A673 (cell line): ENCODE measurements at regions not wholly inside any gene's neighbourhood (a gene's known extent, or its start where the extent isn't known, plus 50 kb on each side); places are given as distances from the start of the nearest gene placed in this dataset.

ENCODE experiments used
- BruUV-seq: library from RNA; stranded (reverse); fragments of 400-500 nt; replicated peaks from 2 replicates; lab custom pipeline; 2021; lab: Mats Ljungman, UMichigan
- CTCF ChIA-PET: fragments of 300-600 bp; sonication (Branson Sonifier 250); formaldehyde crosslinking; loops from one replicate; lab custom pipeline; 2022; ENCODE audit warnings: antibody characterized with exemption; lab: Charles Lee
- POLR2A ChIA-PET: fragments of 300-600 bp; sonication (Branson Sonifier 250); formaldehyde crosslinking; loops from one replicate; lab custom pipeline; 2022; ENCODE audit warnings: antibody characterized with exemption; ENCODE audit not compliant: low non-redundant PET; lab: Charles Lee
- DNase-seq: peaks from one replicate; pipeline ENCODE4 v3.0.0-alpha.2; 2015; ENCODE audit warnings: low spot score
- H3K27ac ChIP-seq: fragments of 200-600 bp; sonication (generic); 2 replicates; pipeline ENCODE4 v1.5.1; 2016; ENCODE audit warnings: mixed run types, low read depth, mild to moderate bottlenecking, mixed read lengths, antibody characterized with exemption, low read length; ENCODE audit not compliant: poor library complexity, severe bottlenecking
- H3K27me3 ChIP-seq: fragments of 200-600 bp; sonication (generic); replicated peaks from 2 replicates; pipeline ENCODE4 v1.6.1; 2017; ENCODE audit warnings: mixed run types, low read depth, mild to moderate bottlenecking, mixed read lengths, antibody characterized with exemption, low read length; ENCODE audit not compliant: insufficient read depth, poor library complexity
- H3K36me3 ChIP-seq: fragments of 200-600 bp; sonication (generic); 2 replicates; pipeline ENCODE4 v1.6.1; 2016; ENCODE audit warnings: mixed run types, mild to moderate bottlenecking, mixed read lengths, antibody characterized with exemption, low read length; ENCODE audit not compliant: insufficient read depth, poor library complexity, severe bottlenecking
- H3K4me1 ChIP-seq: fragments of 200-600 bp; sonication (generic); 2 replicates; pipeline ENCODE4 v1.6.1; 2017; ENCODE audit warnings: mixed run types, mild to moderate bottlenecking, mixed read lengths, antibody characterized with exemption, low read length; ENCODE audit not compliant: insufficient read depth, poor library complexity, severe bottlenecking
- H3K4me3 ChIP-seq: fragments of 200-600 bp; sonication (generic); 2 replicates; pipeline ENCODE4 v1.5.1; 2016; ENCODE audit warnings: low read depth, mixed run types, mild to moderate bottlenecking, mixed read lengths, low read length; ENCODE audit not compliant: poor library complexity, severe bottlenecking
- H3K9me3 ChIP-seq: fragments of 200-600 bp; sonication (generic); 2 replicates; pipeline ENCODE4 v1.6.1; 2016; ENCODE audit warnings: mixed run types, low read depth, mild to moderate bottlenecking, mixed read lengths, antibody characterized with exemption, low read length; ENCODE audit not compliant: poor library complexity, severe bottlenecking
- CTCF ChIP-seq: fragments of 300-800, 200-600 bp; sonication (generic); conservative IDR thresholded peaks from 2 replicates; pipeline ENCODE4 v1.5.1; 2017; ENCODE audit warnings: low read depth, mild to moderate bottlenecking, antibody characterized with exemption, low read length, moderate library complexity, mixed read lengths
- EZH2 ChIP-seq: fragments of 200-600 bp; sonication (generic); IDR thresholded peaks from 2 replicates; pipeline ENCODE4 v1.6.1; 2017; ENCODE audit warnings: borderline replicate concordance, low read depth, mild to moderate bottlenecking, mixed read lengths, antibody characterized with exemption, low read length; ENCODE audit not compliant: poor library complexity, severe bottlenecking
- intact Hi-C: fragments of 100-400 bp; cut with micrococcal nuclease; formaldehyde crosslinking; loops from one replicate; pipeline ENCODE4 v1.10.0; 2022; ENCODE audit not compliant: unreplicated experiment

GRCh38 chr6:15121443-15121842, 124.4 kb upstream of the JARID2 start:
- no peak overlapping the region for H3K4me3 ChIP-seq
- CTCF ChIA-PET = no interaction called here
- TF ChIP-seq EZH2 (no peak), CTCF (no peak)
- no peaks in the 10 kb centered on the region for H3K36me3 ChIP-seq
- no TSS peak for BruUV-seq
- H3K4me1 ChIP-seq = no peaks in the 10 kb centered on the region
- H3K9me3 ChIP-seq = no peaks in the 10 kb centered on the region
- no peaks in the 10 kb centered on the region for H3K27me3 ChIP-seq
- POLR2A ChIA-PET = no interaction called here
- intact Hi-C loops = no loop called here
- no peak for DNase-seq
- H3K27ac ChIP-seq = no peak overlapping the region

GRCh38 chr6:15121977-15122550, 123.8 kb upstream of the JARID2 start:
- intact Hi-C loops = no loop called here
- no peaks in the 10 kb centered on the region for H3K9me3 ChIP-seq
- H3K4me1 ChIP-seq = no peaks in the 10 kb centered on the region
- H3K27me3 ChIP-seq = no peaks in the 10 kb centered on the region
- ChIA-PET POLR2A (no interaction called here), CTCF (no interaction called here)
- no peak for TF ChIP-seq EZH2
- no peak overlapping the region for H3K27ac ChIP-seq
- no peaks in the 10 kb centered on the region for H3K36me3 ChIP-seq
- DNase-seq = no peak
- no TSS peak for BruUV-seq
- H3K4me3 ChIP-seq = no peak overlapping the region

- POLR2A ChIA-PET = no interaction called here
These were observed 116.0 kb upstream of the JARID2 start for GRCh38 chr6:15129887-15130286.

More at GRCh38 chr6:15129887-15130286, 116.0 kb upstream of the JARID2 start:
- TF ChIP-seq CTCF = no peak
- no peak for TF ChIP-seq EZH2
- no peaks in the 10 kb centered on the region for H3K9me3 ChIP-seq
- no peaks in the 10 kb centered on the region for H3K4me1 ChIP-seq
- intact Hi-C loops = no loop called here
- CTCF ChIA-PET = no interaction called here
- no TSS peak for BruUV-seq
- H3K27ac ChIP-seq = no peak overlapping the region
- H3K4me3 ChIP-seq = no peak overlapping the region
- DNase-seq = no peak
- no peaks in the 10 kb centered on the region for H3K27me3 ChIP-seq
- no peaks in the 10 kb centered on the region for H3K36me3 ChIP-seq
